ENCODE measurements at regions not wholly inside any gene's neighbourhood (a gene's known extent, or its start where the extent isn't known, plus 50 kb on each side); places are given as distances from the start of the nearest gene placed in this dataset.

- 87% methylated on average over 1 of the region's 1 CpG for WGBS
- TF ChIP-seq CTCF (IDR thresholded peaks at IDR 0.05) (no peak), POLR2A (IDR thresholded peaks at IDR 0.05) (no peak), POLR2AphosphoS5 (IDR thresholded peaks at IDR 0.05) (no peak)
- H3K36me3 ChIP-seq = no peaks in the 10 kb centered on the region
- intact Hi-C loops (cut with DNase I) = no loop called here
- no peaks in the 10 kb centered on the region for H3K9me3 ChIP-seq
- no peaks in the 10 kb centered on the region for H3K27me3 ChIP-seq (replicated peaks; ENCODE audit: insufficient read depth)
- H3K27ac ChIP-seq = no peak overlapping the region
- no peaks in the 10 kb centered on the region for H3K4me1 ChIP-seq (replicated peaks)
- H3K4me3 ChIP-seq = no peak overlapping the region
- no peak for DNase-seq (ENCODE audit: low spot score)
Observed at GRCh38 chr7:109757713-109758112, 1188.0 kb downstream of the DNAJB9 start.

DNA sequence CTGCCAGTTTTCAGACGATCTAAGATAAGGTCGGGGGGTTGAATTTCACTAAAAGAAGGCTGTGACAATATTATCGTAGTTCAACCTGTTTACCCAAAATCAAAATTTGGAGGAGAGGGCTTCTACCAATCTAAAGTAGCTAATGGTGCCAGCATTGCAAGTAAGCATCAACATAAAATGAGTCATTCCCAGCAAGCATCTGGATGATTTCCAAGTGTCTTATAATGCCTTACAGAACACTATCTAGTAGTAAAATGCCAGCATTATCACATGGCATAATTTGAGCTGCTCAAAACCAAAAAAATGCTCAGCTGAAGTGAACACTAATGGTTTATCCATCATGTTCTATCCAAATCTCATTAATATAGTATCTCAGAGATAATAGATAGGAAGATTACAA is 1193.9 kb downstream of the DNAJB9 start:
- H3K4me3 ChIP-seq = no peak overlapping the region
- no peaks in the 10 kb centered on the region for H3K36me3 ChIP-seq
- H3K27me3 ChIP-seq (replicated peaks; ENCODE audit: insufficient read depth) = no peaks in the 10 kb centered on the region
- 83% methylated on average over 3 of the region's 3 CpGs for WGBS
- DNase-seq (ENCODE audit: low spot score) = no peak
- no peak overlapping the region for H3K27ac ChIP-seq
- intact Hi-C loops (cut with DNase I) = no loop called here
- no peaks in the 10 kb centered on the region for H3K9me3 ChIP-seq
- no peaks in the 10 kb centered on the region for H3K4me1 ChIP-seq (replicated peaks)
- TF ChIP-seq CTCF (IDR thresholded peaks at IDR 0.05) = no peak
- TF ChIP-seq POLR2AphosphoS5 (IDR thresholded peaks at IDR 0.05) = no peak
- TF ChIP-seq POLR2A (IDR thresholded peaks at IDR 0.05) = no peak

DNA sequence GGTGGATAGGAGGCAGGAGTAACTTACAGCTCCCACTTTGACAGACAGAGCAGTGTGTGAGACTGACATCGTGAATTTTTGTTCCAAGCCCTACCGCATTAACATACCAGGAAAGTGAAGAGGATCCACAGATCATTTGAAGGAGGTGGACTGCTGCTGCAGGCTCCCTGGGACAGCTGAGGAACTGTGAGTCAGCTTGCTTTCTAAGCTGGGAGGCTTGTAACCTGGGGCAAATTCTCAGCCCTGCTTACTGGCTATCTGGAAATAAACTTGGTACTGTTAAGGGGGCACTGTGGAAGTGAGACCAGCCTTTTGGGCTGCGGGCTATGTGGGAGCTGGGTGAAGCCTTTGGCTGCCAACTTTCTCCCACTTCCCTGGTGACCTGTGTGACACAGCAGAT is 1202.5 kb downstream of the DNAJB9 start:
- Histone ChIP-seq H3K27me3 (replicated peaks; ENCODE audit: insufficient read depth) (no peaks in the 10 kb centered on the region), H3K27ac (no peak overlapping the region), H3K4me1 (replicated peaks) (no peaks in the 10 kb centered on the region), H3K4me3 (no peak overlapping the region), H3K9me3 (no peaks in the 10 kb centered on the region), H3K36me3 (no peaks in the 10 kb centered on the region)
- no peak for TF ChIP-seq CTCF (IDR thresholded peaks at IDR 0.05)
- no peak for TF ChIP-seq POLR2A (IDR thresholded peaks at IDR 0.05)
- TF ChIP-seq POLR2AphosphoS5 (IDR thresholded peaks at IDR 0.05) = no peak
- intact Hi-C loops (cut with DNase I) = no loop called here
- 76% methylated on average over 3 of the region's 3 CpGs for WGBS
- DNase-seq (ENCODE audit: low spot score) = no peak

DNA sequence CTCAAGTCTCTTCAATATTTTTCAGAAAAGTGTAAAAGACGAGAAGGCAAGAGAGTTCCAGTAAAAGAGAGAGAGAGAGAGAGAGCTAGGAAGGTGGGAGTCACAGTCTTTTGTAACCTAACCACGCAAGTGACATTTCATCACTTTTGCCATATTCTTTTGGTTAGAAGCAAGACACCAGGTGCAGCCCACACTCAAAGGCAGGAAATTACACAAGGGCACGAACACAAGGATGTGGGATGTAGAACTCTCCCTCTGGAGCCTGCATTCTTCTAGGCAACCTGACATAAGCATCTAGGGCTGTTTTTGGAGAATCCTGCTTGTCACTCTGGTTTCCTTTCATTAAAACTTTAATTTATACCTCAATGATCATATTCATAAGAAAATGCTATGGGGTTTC is 1213.1 kb downstream of the DNAJB9 start:
- no peak overlapping the region for H3K27ac ChIP-seq
- no peak for DNase-seq (ENCODE audit: low spot score)
- H3K4me1 ChIP-seq (replicated peaks) = no peaks in the 10 kb centered on the region
- TF ChIP-seq POLR2A (IDR thresholded peaks at IDR 0.05) (no peak), POLR2AphosphoS5 (IDR thresholded peaks at IDR 0.05) (no peak), CTCF (IDR thresholded peaks at IDR 0.05) (no peak)
- H3K9me3 ChIP-seq = no peaks in the 10 kb centered on the region
- H3K36me3 ChIP-seq = no peaks in the 10 kb centered on the region
- intact Hi-C loops (cut with DNase I) = no loop called here
- 70% methylated on average over 3 of the region's 3 CpGs for WGBS
- H3K27me3 ChIP-seq (replicated peaks; ENCODE audit: insufficient read depth) = no peaks in the 10 kb centered on the region
- no peak overlapping the region for H3K4me3 ChIP-seq

- Histone ChIP-seq H3K4me3 (no peak overlapping the region), H3K9me3 (no peaks in the 10 kb centered on the region), H3K4me1 (replicated peaks) (no peaks in the 10 kb centered on the region), H3K27ac (no peak overlapping the region), H3K27me3 (replicated peaks; ENCODE audit: insufficient read depth) (no peaks in the 10 kb centered on the region), H3K36me3 (no peaks in the 10 kb centered on the region)
- intact Hi-C loops (cut with DNase I) = no loop called here
- DNase-seq (ENCODE audit: low spot score) = no peak
- TF ChIP-seq POLR2AphosphoS5 (IDR thresholded peaks at IDR 0.05) (no peak), CTCF (IDR thresholded peaks at IDR 0.05) (no peak), POLR2A (IDR thresholded peaks at IDR 0.05) (no peak)
Observed at GRCh38 chr7:109806548-109806947, 1236.9 kb downstream of the DNAJB9 start.
